ENCODE measurements at regions not wholly inside any gene's neighbourhood (a gene's known extent, or its start where the extent isn't known, plus 50 kb on each side); places are given as distances from the start of the nearest gene placed in this dataset.

DNA sequence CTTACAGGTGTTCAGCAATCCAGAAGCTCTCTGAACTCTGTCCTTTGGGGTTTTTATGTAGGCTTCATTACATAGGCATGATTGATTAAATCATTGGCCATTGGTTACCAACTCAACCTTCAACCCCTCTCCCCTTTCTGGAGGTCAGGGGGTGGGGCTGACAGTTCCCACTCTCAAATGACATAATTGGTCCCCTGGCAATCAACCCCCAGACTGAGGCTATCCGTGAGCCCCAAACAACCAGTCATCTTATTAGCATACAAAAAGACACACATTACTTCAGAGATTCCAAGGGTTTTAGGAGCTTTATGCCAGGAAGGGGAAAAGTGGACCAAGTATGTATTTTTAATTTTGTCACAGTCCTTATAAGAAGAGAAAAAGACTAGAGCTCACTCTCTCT, 92.1 kb downstream of the ZNF467 start:
- TF ChIP-seq SMAD3 (CRISPR knock-in tag; IDR thresholded peaks at IDR 0.05) (no peak), SPEN (CRISPR knock-in tag; IDR thresholded peaks at IDR 0.05; ENCODE audit: low read depth) (no peak), RBM22 (optimal IDR thresholded peaks at IDR 0.05; ENCODE audit: low read length) (no peak), NR2F2 (IDR thresholded peaks at IDR 0.05; ENCODE audit: borderline replicate concordance, low read depth) (no peak), TCF7 (IDR thresholded peaks at IDR 0.05; ENCODE audit: low read depth) (no peak)
- TF ChIP-seq, protein P1, sequence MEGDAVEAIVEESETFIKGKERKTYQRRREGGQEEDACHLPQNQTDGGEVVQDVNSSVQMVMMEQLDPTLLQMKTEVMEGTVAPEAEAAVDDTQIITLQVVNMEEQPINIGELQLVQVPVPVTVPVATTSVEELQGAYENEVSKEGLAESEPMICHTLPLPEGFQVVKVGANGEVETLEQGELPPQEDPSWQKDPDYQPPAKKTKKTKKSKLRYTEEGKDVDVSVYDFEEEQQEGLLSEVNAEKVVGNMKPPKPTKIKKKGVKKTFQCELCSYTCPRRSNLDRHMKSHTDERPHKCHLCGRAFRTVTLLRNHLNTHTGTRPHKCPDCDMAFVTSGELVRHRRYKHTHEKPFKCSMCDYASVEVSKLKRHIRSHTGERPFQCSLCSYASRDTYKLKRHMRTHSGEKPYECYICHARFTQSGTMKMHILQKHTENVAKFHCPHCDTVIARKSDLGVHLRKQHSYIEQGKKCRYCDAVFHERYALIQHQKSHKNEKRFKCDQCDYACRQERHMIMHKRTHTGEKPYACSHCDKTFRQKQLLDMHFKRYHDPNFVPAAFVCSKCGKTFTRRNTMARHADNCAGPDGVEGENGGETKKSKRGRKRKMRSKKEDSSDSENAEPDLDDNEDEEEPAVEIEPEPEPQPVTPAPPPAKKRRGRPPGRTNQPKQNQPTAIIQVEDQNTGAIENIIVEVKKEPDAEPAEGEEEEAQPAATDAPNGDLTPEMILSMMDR (CRISPR knock-in tag; IDR thresholded peaks at IDR 0.05) = no peak

Measured in HepG2 (cell line).